Right lobe of liver (tissue), 4 donors: ENCODE measurements at regions not wholly inside any gene's neighbourhood (a gene's known extent, or its start where the extent isn't known, plus 50 kb on each side); places are given as distances from the start of the nearest gene placed in this dataset.

Source experiments
- CTCF ChIP-seq, 4 donors: fragments of 200-600 bp in 3 of 4; fragments of 450-650 bp in 1 of 4; IDR thresholded peaks; one replicate each; pipeline versions ENCODE4 v1.5.1 to v1.8.0; 2016 to 2022; ENCODE audit warnings: antibody characterized with exemption in 4 of 4, mild to moderate bottlenecking in 2 of 4
- POLR2A ChIP-seq: fragments of 450-650 bp; IDR thresholded peaks from one replicate; pipeline ENCODE4 v1.6.1; 2017; ENCODE audit warnings: antibody characterized with exemption, mild to moderate bottlenecking
- donor health status: DM: no; HTN: no; CAD: no.
- donor health status: DM: no; HTN: no; CAD: no.
- donor health status: DM: no; HTN: yes; CAD: no.

GRCh38 chr6:55108134-55109130 is 65.9 kb upstream of the HCRTR2 start:
- TF ChIP-seq CTCF (IDR thresholded peaks at IDR 0.05), result no peak
- TF ChIP-seq POLR2A, result no peak
